HCT116 (cell line): ENCODE measurements at regions not wholly inside any gene's neighbourhood (a gene's known extent, or its start where the extent isn't known, plus 50 kb on each side); places are given as distances from the start of the nearest gene placed in this dataset.

Source experiments
- ATAC-seq: fragments of 200-7000 bp; cut with Tn5 transposase; 2 replicates; pipeline ENCODE4 v1.9.1; 2020; ENCODE audit warnings: mild to moderate bottlenecking, moderate library complexity
- BruUV-seq: library from RNA; stranded (reverse); fragments of 400-500 nt; replicated peaks from 2 replicates; lab custom pipeline; 2021; lab: Mats Ljungman, UMichigan
- CTCF ChIA-PET: fragments of 300-600 bp; sonication (Branson Sonifier 250); formaldehyde crosslinking; loops from one replicate; lab custom pipeline; 2021; ENCODE audit warnings: antibody characterized with exemption; lab: Charles Lee
- POLR2A ChIA-PET: fragments of 300-600, 350-600 bp; sonication (Branson Sonifier 250); formaldehyde crosslinking; loops from one replicate; lab custom pipeline; 2021; ENCODE audit warnings: antibody characterized with exemption; lab: Charles Lee
- RAD21 ChIA-PET, 2 experiments: fragments of 300-600 bp; sonication (Branson Sonifier 250); formaldehyde crosslinking; loops; one replicate each; lab custom pipeline; 2023; ENCODE audit warnings: low total read pairs in 2 of 2; ENCODE audit not compliant: uncharacterized antibody in 2 of 2, unreplicated experiment in 2 of 2, low non-redundant PET in 1 of 2; lab: Charles Lee
- DNase-seq: peaks from one replicate; pipeline ENCODE4 v3.0.0-alpha.2; 2010; ENCODE audit warnings: low read depth, low spot score
- H2AFZ ChIP-seq: fragments of 200-600 bp; shearing (Covaris generic), sonication (generic); 2 replicates; pipeline ENCODE4 v1.6.1; 2017; ENCODE audit warnings: low read depth, mixed run types, mixed read lengths, antibody characterized with exemption, low read length; ENCODE audit not compliant: poor library complexity, severe bottlenecking
- H3K27ac ChIP-seq: 2 replicates; pipeline ENCODE4 v1.5.1; 2012; ENCODE audit warnings: low read depth, low read length
- H3K27me3 ChIP-seq: fragments of 200-600 bp; sonication (generic); 2 replicates; pipeline ENCODE4 v1.6.1; 2016; ENCODE audit warnings: mixed run types, low read length, mixed read lengths; ENCODE audit not compliant: insufficient read depth
- H3K36me3 ChIP-seq, 2 experiments: fragments of 200-500 bp in 1 of 2; fragments of 200-600 bp in 1 of 2; sonication (Bioruptor generic) in 1 of 2; sonication (generic) in 1 of 2; 2 replicates each; pipeline versions ENCODE4 v1.5.1 to v1.6.1; 2014 to 2016; ENCODE audit warnings: low read length in 2 of 2, inconsistent platforms in 1 of 2, mixed read lengths in 1 of 2, mixed run types in 1 of 2; ENCODE audit not compliant: insufficient read depth in 2 of 2, control insufficient read depth in 1 of 2
- H3K4me1 ChIP-seq, 2 experiments: fragments of 200-600 bp in 1 of 2; sonication (generic) in 1 of 2; 2 replicates each; pipeline versions ENCODE4 v1.5.1 to v1.6.1; 2012 to 2017; ENCODE audit warnings: low read length in 2 of 2, inconsistent platforms in 1 of 2, mild to moderate bottlenecking in 1 of 2, mixed read lengths in 1 of 2, mixed run types in 1 of 2, moderate library complexity in 1 of 2; ENCODE audit not compliant: insufficient read depth in 2 of 2, control insufficient read depth in 1 of 2
- H3K4me2 ChIP-seq: fragments of 200-600 bp; sonication (generic); 2 replicates; pipeline ENCODE4 v1.6.1; 2017; ENCODE audit warnings: mixed run types, low read length, mixed read lengths
- H3K4me3 ChIP-seq, 2 experiments: fragments of 200-600 bp in 1 of 2; sonication (generic) in 1 of 2; replicated peaks in 1 of 2; 2 replicates each; pipeline ENCODE4 v1.5.1; 2011 to 2016; ENCODE audit warnings: low read length in 2 of 2, control low read depth in 1 of 2, low read depth in 1 of 2, mild to moderate bottlenecking in 1 of 2, mixed read lengths in 1 of 2, mixed run types in 1 of 2
- H3K79me2 ChIP-seq: fragments of 200-600 bp; sonication (generic); 2 replicates; pipeline ENCODE4 v1.6.1; 2017; ENCODE audit warnings: mild to moderate bottlenecking, mixed run types, low read length, moderate library complexity, mixed read lengths; ENCODE audit not compliant: insufficient read depth
- H3K9ac ChIP-seq: fragments of 200-600 bp; sonication (generic); 2 replicates; pipeline ENCODE4 v1.6.1; 2016; ENCODE audit warnings: low read length, mixed read lengths
- H3K9me2 ChIP-seq: fragments of 200-600 bp; sonication (generic), shearing (Covaris generic); 2 replicates; pipeline ENCODE4 v1.6.1; 2017; ENCODE audit warnings: mixed run types, mild to moderate bottlenecking, moderate library complexity; ENCODE audit not compliant: insufficient read depth
- H3K9me3 ChIP-seq, 2 experiments: fragments of 200-500 bp in 1 of 2; fragments of 200-600 bp in 1 of 2; sonication (Bioruptor generic) in 1 of 2; sonication (generic) in 1 of 2; 2 replicates each; pipeline ENCODE4 v1.6.1; 2014 to 2017; ENCODE audit warnings: low read length in 2 of 2, mixed read lengths in 2 of 2, inconsistent platforms in 1 of 2, low read depth in 1 of 2, mild to moderate bottlenecking in 1 of 2, mixed run types in 1 of 2, moderate library complexity in 1 of 2; ENCODE audit not compliant: control insufficient read depth in 1 of 2, insufficient read depth in 1 of 2
- H4K20me1 ChIP-seq: fragments of 200-600 bp; sonication (generic), shearing (Covaris generic); 2 replicates; pipeline ENCODE4 v1.6.1; 2017; ENCODE audit warnings: mixed run types, mild to moderate bottlenecking, moderate library complexity; ENCODE audit not compliant: insufficient read depth
- CBX3 ChIP-seq: IDR thresholded peaks from 2 replicates; pipeline ENCODE4 v1.6.1; 2012; ENCODE audit warnings: low read depth
- EGR1 ChIP-seq: IDR thresholded peaks from 2 replicates; pipeline ENCODE4 v1.6.1; 2012; ENCODE audit warnings: low read depth
- ELF1 ChIP-seq: IDR thresholded peaks from 2 replicates; pipeline ENCODE4 v1.6.1; 2012; ENCODE audit warnings: low read depth, borderline replicate concordance
- EZH2 ChIP-seq: fragments of 200-600 bp; sonication (generic); IDR thresholded peaks from 2 replicates; pipeline ENCODE4 v1.6.1; 2017; ENCODE audit warnings: antibody characterized with exemption, mixed run types
- EZH2phosphoT487 ChIP-seq: fragments of 200-600 bp; IDR thresholded peaks from 2 replicates; pipeline ENCODE4 v1.6.1; 2018; ENCODE audit warnings: antibody characterized with exemption, borderline replicate concordance
- POLR2A ChIP-seq: IDR thresholded peaks from 2 replicates; pipeline ENCODE4 v1.7.0; 2011; ENCODE audit warnings: borderline replicate concordance; ENCODE audit not compliant: insufficient read depth, insufficient read length; ENCODE audit errors: extremely low read depth
- POLR2AphosphoS5 ChIP-seq: IDR thresholded peaks from 2 replicates; pipeline ENCODE4 v1.6.1; 2011; ENCODE audit warnings: mild to moderate bottlenecking, low read depth, low read length, moderate library complexity
- RAD21 ChIP-seq: IDR thresholded peaks from 2 replicates; pipeline ENCODE4 v1.6.1; 2012; ENCODE audit warnings: low read depth, mild to moderate bottlenecking
- REST ChIP-seq: IDR thresholded peaks from 2 replicates; pipeline ENCODE4 v1.6.1; 2012; ENCODE audit warnings: low read depth
- SRF ChIP-seq: IDR thresholded peaks from 2 replicates; pipeline ENCODE4 v1.6.1; 2012; ENCODE audit warnings: low read depth
- TCF7L2 ChIP-seq: IDR thresholded peaks from 2 replicates; pipeline ENCODE4 v1.7.0; 2011; ENCODE audit warnings: borderline replicate concordance, inconsistent platforms; ENCODE audit not compliant: insufficient read depth, insufficient read length; ENCODE audit errors: extremely low read depth
- ZFX ChIP-seq: fragments of 450-650 bp; IDR thresholded peaks from 2 replicates; pipeline ENCODE4 v1.6.1; 2017
- ZNF274 ChIP-seq: fragments of 200-500 bp; sonication (Bioruptor generic); IDR thresholded peaks from 2 replicates; pipeline ENCODE4 v1.6.1; 2014; ENCODE audit warnings: mild to moderate bottlenecking, low read depth, low read length, inconsistent platforms
- intact Hi-C: fragments of 100-400 bp; cut with micrococcal nuclease; formaldehyde crosslinking; loops from 2 replicates; pipeline ENCODE4 v1.10.0; 2022
- TF ChIP-seq, protein P1 (sequence below): IDR thresholded peaks from 2 replicates; pipeline ENCODE4 v1.6.1; 2012
- TF ChIP-seq, protein P2 (sequence below), 3 experiments: fragments of 200-600 bp in 1 of 3; sonication (generic) in 1 of 3; IDR thresholded peaks in 2 of 3; conservative IDR thresholded peaks in 1 of 3; 2 replicates each; pipeline ENCODE4 v1.5.1; 2012 to 2017; ENCODE audit warnings: low read depth in 2 of 3, low read length in 2 of 3, antibody characterized with exemption in 1 of 3, borderline replicate concordance in 1 of 3, control low read depth in 1 of 3, mild to moderate bottlenecking in 1 of 3, mixed read lengths in 1 of 3, mixed run types in 1 of 3, moderate library complexity in 1 of 3; ENCODE audit not compliant: insufficient read depth in 1 of 3

- TF ChIP-seq REST (no peak), POLR2A (no peak), TCF7L2 (no peak), EZH2 (no peak), ZNF274 (no peak), POLR2AphosphoS5 (no peak), ELF1 (no peak), RAD21 (no peak), SRF (no peak)
- TF ChIP-seq, protein P1, sequence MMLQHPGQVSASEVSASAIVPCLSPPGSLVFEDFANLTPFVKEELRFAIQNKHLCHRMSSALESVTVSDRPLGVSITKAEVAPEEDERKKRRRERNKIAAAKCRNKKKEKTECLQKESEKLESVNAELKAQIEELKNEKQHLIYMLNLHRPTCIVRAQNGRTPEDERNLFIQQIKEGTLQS: no peak
Measured at GRCh38 chr6:140436023-140436811, 1061.8 kb upstream of the CITED2 start (continued).

GRCh38 chr6:140434761-140435160 is 1060.3 kb upstream of the CITED2 start:
- H3K9ac ChIP-seq: no peak overlapping the region
- intact Hi-C loops: no loop called here
- no peaks in the 10 kb centered on the region for H3K9me3 ChIP-seq
- no peaks in the 10 kb centered on the region for H3K27me3 ChIP-seq
- H3K27ac ChIP-seq: no peak overlapping the region
- H3K9me2 ChIP-seq: no peaks in the 10 kb centered on the region; the same call in 1 of the 2 replicates
- ChIA-PET RAD21 (no interaction called here), CTCF (no interaction called here), POLR2A (no interaction called here)
- DNase-seq: no peak
- no peaks in the 10 kb centered on the region for H3K79me2 ChIP-seq
- no peak overlapping the region for H2AFZ ChIP-seq
- ATAC-seq: no peak
- H4K20me1 ChIP-seq: no peaks in the 10 kb centered on the region; the same call in 1 of the 2 replicates
- TF ChIP-seq CBX3 (no peak), SRF (no peak), ELF1 (no peak), ZFX (no peak), EGR1 (no peak), EZH2phosphoT487 (no peak)
- TF ChIP-seq, protein P2, sequence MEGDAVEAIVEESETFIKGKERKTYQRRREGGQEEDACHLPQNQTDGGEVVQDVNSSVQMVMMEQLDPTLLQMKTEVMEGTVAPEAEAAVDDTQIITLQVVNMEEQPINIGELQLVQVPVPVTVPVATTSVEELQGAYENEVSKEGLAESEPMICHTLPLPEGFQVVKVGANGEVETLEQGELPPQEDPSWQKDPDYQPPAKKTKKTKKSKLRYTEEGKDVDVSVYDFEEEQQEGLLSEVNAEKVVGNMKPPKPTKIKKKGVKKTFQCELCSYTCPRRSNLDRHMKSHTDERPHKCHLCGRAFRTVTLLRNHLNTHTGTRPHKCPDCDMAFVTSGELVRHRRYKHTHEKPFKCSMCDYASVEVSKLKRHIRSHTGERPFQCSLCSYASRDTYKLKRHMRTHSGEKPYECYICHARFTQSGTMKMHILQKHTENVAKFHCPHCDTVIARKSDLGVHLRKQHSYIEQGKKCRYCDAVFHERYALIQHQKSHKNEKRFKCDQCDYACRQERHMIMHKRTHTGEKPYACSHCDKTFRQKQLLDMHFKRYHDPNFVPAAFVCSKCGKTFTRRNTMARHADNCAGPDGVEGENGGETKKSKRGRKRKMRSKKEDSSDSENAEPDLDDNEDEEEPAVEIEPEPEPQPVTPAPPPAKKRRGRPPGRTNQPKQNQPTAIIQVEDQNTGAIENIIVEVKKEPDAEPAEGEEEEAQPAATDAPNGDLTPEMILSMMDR (IDR thresholded peaks at IDR 0.05 in 2 of 3, conservative IDR thresholded peaks at IDR 0.05 in 1 of 3; ENCODE audit: borderline replicate concordance in 1 of 3, insufficient read depth in 1 of 3, low read depth in 2 of 3, low read length in 2 of 3): no peak
- H3K4me3 ChIP-seq: no peak overlapping the region
- H3K36me3 ChIP-seq: no peaks in the 10 kb centered on the region
- H3K4me1 ChIP-seq: no peaks in the 10 kb centered on the region
- no peak overlapping the region for H3K4me2 ChIP-seq
- no TSS peak for BruUV-seq
